Dermis blood vessel endothelial cell (primary cell): ENCODE measurements at regions not wholly inside any gene's neighbourhood (a gene's known extent, or its start where the extent isn't known, plus 50 kb on each side); places are given as distances from the start of the nearest gene placed in this dataset.
"Not testable (repeated sequence)": the region's sequence is repeated elsewhere in the genome, so short reads cannot be mapped to it uniquely, and the experiment has no call there.

Source experiments
- DNase-seq: peaks from one replicate; pipeline ENCODE4 v3.0.0; 2010

DNA sequence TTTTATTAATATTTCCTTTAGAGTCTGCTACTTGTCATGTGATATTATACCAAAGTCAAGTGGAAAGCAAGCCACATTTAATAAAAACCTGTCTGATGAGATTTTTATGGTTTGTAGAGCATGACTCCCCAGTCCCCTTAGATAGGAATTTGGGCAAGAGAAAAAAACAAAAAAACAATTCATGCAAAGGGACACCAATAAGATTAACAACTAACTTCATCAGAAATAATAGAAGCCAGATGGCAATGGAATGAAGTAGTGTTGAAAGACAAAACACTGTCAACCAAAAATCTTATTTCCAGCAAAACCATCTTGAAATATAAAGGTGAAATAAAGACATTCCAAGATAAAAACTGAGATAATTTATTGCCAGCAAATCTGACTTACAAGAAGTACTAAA is 228.8 kb upstream of the SGCG start:
- not testable (repeated sequence) for DNase-seq

- not testable (repeated sequence) for DNase-seq
Observed at GRCh38 chr13:22955147-22955546, 225.6 kb upstream of the SGCG start.

DNA sequence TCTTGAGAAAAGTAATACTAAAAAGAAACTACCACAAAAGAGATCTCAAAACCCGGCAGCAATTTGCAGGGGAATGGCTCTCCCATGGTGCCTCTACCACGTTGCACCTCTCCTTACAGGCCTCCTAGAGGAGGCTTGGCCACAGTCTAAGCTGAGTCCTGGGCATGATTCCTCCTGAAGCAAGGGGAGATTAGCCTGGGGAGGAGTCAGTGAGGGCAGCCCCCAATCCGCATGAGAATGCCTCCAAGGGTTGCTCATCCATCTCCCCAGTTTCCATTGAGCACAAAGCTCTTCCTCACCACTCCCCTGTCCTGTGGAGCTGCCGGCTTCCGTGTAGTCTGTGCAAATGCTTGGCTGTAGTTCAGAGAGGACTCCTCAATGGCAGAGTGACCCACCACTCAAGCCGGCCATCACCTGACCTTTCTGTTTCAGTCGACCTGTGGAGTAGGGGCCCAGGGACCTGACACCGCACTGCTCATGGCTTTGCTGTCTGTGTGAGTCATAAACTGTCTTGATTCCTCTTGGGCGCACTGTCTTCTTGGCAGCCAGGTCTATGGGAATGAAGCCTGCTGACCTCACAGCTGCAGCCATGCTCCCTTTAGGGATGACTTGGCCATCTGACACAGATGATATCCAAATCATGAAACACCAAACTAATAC is 224.2 kb upstream of the SGCG start:
- DNase-seq = not testable (repeated sequence)

- not testable (repeated sequence) for DNase-seq
Observed at GRCh38 chr13:22959859-22960258, 220.9 kb upstream of the SGCG start.

DNA sequence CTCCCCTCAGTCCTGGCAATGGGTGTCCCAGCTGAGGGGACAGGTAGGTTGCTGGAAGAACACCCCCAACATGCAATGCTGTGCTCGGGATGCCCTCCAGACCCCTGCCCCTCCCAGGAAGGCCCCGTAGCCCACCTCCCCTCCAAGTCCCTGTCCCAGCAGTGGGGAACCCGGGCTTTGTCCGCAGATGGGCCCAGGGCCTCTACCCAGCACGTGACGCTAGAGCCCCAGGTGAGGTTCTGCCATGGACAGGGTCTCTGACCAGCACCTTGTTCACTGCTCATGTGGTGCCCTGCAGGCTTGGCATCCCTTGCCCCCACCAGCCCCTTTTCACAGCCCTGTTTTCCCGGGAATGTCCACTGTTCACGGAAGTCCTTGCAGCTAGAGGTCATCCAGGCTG is 220.0 kb upstream of the SGCG start:
- no peak for DNase-seq

GRCh38 chr13:22961342-22961741 is 219.4 kb upstream of the SGCG start:
- not testable (repeated sequence) for DNase-seq

GRCh38 chr13:22961835-22962537 is 218.8 kb upstream of the SGCG start:
- no peak for DNase-seq

DNA sequence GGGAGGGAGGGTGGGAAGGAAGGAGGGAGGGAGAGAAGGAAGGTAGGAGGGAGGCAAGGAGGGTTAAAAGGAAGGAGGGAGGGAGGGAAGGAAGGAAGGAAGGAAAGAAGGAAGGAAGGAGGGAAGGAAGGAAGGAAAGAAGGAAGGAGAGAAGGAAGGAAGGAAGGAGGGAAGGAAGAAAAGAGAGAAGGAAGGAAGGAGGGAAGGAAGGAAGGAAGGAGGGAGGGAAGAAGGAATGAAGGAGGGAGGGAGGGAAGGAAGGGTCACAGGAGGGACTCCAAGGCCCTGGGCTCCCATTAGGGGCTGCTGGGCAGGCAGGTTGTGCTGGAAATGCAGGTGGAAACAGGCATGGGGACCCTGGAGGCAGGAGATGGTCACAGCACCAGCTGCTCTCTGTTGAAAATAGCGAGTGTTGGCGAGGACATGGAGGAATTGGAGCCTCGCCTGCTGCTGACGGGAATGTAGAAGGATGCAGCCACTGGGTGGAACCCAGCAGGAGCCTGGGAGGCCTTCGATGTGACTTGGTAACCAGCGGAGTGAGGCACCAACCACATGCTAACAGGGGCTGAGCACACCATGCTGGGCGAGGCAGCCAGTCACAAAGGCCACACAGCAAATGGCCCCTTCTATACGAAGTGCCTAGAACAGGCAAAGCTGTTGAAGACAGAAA is 217.3 kb upstream of the SGCG start:
- not testable (repeated sequence) for DNase-seq

DNA sequence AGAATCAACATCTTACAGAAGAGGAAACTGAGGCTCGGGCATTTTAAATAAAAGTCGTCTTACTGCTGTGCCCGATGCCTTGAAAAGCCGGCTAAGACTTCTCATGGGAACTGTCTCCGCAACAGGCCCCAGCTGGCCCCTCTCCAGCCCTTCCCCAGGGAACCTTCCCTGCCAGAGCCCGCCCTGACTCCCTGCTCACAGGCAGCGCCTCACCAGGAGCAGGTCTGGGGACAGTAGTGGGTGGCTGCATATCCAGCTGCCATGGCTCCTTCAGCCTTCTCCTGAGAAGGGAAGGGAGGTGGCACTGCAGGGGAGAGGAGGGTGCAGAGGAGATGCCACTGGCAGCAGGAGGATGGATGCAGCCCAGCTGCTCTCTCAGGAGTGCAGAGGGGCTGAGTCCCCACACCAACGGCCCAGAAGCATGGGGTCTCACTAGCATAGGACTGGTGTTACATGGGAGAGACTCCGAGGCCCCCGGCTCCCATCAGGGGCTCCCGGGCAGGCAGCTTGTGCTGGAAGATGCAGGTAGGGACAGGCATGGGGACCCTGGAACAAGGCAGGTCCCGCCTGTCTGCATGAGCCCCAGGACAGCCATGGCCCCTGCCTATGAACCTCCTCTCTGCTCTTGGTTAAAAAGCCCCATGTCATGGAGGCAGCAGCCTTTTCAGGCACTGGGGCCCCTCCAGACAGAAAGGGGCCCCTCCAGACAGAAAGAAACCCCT is 216.4 kb upstream of the SGCG start:
- no peak for DNase-seq

GRCh38 chr13:22965011-22965857 is 215.5 kb upstream of the SGCG start:
- DNase-seq = not testable (repeated sequence)

GRCh38 chr13:22965858-22966239 is 214.9 kb upstream of the SGCG start:
- not testable (repeated sequence) for DNase-seq

DNA sequence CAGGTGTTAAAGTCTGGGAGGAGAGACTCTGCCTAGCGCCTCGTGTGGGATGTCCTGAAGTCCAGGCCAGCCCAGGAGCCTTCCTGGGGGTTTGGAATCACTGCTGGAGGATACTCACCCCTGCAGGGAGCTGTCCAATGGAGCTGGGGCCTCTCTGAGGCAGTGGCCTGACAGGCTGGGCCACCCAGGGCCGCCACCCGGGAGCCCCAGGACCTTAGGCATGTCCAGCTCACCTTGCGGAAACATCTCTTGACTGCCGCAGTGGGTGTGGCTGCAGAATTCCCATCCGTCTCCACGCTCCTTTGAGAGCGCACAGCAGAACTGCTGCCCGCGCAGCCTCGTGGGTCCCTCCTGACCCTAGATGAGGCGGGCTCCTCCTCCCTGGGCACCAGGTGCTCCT is 214.0 kb upstream of the SGCG start:
- not testable (repeated sequence) for DNase-seq

GRCh38 chr13:22967669-22968068 is 213.1 kb upstream of the SGCG start:
- DNase-seq = no peak

DNA sequence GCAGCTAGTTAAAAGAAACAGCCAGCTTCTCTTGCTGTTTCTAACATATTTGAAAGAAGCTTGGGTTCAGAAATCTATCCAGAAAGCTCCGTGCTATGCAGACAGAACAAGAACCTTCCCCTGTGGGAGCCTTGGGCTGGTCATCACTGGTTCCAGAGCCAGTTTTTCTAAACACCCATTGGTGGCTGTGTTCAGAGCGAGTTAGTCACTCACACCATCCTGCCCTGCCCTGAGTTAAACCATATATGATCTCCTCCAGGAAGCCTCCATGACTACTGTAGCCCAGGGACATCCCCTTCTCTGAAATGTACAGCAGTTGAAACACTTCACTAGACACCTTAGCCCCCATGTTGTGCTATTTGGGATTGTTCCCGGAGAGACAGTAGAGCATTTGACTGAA is 200.8 kb upstream of the SGCG start:
- no peak for DNase-seq

DNA sequence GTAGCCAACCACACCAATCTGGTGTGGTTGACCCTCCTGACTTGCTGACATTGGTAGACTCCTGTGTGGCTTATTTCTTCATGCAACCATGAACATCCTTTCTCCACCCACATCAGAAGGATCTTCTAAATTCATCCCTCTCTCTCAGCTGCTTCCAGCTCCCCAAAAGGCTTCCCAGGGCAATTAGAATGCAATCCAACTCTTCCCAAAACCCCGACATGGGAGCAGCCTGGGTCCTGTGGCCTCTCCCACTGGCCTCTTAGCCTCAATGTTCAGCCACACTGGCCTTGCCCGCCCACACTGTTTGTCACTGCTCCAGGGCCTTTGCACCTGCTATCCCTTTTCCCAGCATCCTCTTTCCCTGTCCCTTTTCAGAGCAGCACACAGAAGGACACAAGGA is 199.8 kb upstream of the SGCG start:
- DNase-seq = no peak

- no peak for DNase-seq
Observed at GRCh38 chr13:22993148-22993547, 187.6 kb upstream of the SGCG start.

- DNase-seq = no peak
Observed at GRCh38 chr13:23003446-23003845, 177.3 kb upstream of the SGCG start.

DNA sequence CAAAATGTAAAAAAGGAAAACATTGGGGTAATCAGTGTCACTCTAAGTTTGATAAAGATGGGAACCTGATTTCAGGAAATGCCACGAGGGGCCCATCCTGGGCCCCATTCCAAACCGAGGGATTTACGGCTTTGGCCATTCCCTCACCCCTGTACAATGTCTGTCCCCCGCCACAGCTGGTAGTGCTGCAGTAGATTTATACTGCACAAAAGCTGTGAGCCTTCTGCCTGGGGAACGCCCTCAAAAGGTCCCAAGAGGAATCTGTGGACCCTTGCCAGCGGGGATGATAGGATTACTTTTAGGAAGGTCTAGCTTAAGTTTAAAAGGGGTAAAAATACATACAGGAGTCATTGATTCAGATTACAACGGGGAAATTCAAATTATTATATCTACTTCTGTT is 173.4 kb upstream of the SGCG start:
- no peak for DNase-seq

DNA sequence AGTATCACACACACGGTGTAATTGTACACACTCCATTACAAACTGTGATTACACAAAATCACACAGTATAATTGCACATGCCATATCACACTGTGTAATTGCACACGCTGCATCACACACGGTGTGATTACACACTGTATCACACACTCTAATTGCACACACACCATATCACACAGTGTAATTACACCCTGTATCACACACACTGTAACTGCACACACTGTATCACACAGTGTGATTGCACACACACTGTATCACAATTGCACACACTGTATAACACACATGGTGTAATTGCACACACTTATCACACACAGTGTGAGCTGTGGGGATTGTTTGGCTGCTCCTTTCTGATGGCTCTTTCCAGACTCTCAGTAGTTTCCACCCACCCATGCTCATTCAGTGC is 162.6 kb upstream of the SGCG start:
- no peak for DNase-seq

GRCh38 chr13:23020246-23020843 is 160.4 kb upstream of the SGCG start:
- peak; percentile 69 for DNase-seq

GRCh38 chr13:23021906-23022305 is 158.9 kb upstream of the SGCG start:
- no peak for DNase-seq

DNA sequence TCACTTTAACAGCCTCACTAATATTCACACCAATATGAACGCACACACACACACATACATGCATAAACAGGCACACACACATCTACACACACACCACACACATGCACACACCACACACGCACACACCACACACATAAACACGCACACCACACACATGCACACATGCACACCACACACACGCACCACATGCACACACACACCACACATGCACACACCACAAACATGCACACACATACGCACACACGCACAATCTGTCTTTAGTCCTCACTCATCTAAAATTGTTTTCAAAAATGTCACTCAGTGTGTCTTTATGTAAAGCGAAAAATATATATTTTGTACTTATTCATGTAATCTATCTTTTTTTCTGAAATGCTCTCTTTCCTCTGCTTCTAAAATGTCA is 158.1 kb upstream of the SGCG start:
- no peak for DNase-seq
